ENCODE measurements at regions not wholly inside any gene's neighbourhood (a gene's known extent, or its start where the extent isn't known, plus 50 kb on each side); places are given as distances from the start of the nearest gene placed in this dataset.

DNA sequence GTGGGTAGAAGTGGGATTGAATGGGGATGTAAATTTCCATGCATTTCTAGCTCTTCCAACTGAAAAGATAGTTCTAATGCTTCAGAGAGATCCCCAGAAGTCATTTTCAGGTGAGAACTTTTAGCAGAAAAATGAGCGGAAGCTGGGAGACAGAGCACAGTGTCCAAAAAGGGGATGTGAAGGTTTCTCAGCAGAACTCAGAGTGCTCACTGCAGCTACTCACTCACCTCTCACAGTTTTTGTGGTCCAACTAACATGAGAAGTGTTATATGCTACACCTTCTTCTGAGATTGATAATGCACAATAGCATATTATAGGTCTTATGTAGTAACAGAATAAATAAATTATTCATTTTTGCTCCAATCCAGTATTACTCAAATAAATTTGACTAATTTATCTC is 519.2 kb upstream of the HS3ST5 start:
- TF ChIP-seq, protein P1, sequence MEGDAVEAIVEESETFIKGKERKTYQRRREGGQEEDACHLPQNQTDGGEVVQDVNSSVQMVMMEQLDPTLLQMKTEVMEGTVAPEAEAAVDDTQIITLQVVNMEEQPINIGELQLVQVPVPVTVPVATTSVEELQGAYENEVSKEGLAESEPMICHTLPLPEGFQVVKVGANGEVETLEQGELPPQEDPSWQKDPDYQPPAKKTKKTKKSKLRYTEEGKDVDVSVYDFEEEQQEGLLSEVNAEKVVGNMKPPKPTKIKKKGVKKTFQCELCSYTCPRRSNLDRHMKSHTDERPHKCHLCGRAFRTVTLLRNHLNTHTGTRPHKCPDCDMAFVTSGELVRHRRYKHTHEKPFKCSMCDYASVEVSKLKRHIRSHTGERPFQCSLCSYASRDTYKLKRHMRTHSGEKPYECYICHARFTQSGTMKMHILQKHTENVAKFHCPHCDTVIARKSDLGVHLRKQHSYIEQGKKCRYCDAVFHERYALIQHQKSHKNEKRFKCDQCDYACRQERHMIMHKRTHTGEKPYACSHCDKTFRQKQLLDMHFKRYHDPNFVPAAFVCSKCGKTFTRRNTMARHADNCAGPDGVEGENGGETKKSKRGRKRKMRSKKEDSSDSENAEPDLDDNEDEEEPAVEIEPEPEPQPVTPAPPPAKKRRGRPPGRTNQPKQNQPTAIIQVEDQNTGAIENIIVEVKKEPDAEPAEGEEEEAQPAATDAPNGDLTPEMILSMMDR (IDR thresholded peaks at IDR 0.05): no peak
- no peak for TF ChIP-seq POLR2AphosphoS5 (IDR thresholded peaks at IDR 0.05)
- TF ChIP-seq POLR2A (IDR thresholded peaks at IDR 0.05): no peak
- no peak for TF ChIP-seq EP300 (IDR thresholded peaks at IDR 0.05)
